ENCODE measurements at regions not wholly inside any gene's neighbourhood (a gene's known extent, or its start where the extent isn't known, plus 50 kb on each side); places are given as distances from the start of the nearest gene placed in this dataset.

DNA sequence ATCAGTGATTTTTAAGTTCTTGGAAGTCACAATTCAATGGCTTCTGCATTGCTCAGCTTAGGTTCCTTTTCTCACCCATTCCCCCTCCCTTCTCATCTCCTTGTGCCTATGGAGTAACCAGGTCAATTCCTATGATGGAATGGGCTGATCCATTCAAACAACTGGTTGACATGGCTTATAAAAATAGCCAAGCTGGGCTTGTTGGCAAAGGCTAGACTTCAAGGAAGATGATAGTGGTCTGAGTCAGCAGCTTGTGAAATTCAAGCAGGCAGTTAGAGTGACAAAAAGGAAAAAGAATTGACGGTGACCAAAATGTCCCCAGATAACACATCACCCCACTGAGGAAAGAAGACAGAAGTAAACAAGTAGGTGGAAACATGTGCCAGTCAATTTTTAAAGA lies 119.9 kb upstream of the PCED1B start:
- Histone ChIP-seq H3K4me3 (replicated peaks in 1 of 3) (no peak overlapping the region), H3K27ac (no peak overlapping the region), H3K36me3 (no peaks in the 10 kb centered on the region), H3K27me3 (no peaks in the 10 kb centered on the region), H3K9me3 (no peaks in the 10 kb centered on the region), H3K4me1 (peaks cover 0 to 5% of the 10 kb centered on the region in 2 donors)
- TF ChIP-seq CTCF (IDR thresholded peaks at IDR 0.05) (no peak), POLR2A (IDR thresholded peaks at IDR 0.05) (no peak)
- 59 to 66% methylated on average over 1 of the region's 1 CpG for WGBS, 2 donors
- no peak for DNase-seq
- intact Hi-C loops (cut with DNase I), result no loop called here

DNA sequence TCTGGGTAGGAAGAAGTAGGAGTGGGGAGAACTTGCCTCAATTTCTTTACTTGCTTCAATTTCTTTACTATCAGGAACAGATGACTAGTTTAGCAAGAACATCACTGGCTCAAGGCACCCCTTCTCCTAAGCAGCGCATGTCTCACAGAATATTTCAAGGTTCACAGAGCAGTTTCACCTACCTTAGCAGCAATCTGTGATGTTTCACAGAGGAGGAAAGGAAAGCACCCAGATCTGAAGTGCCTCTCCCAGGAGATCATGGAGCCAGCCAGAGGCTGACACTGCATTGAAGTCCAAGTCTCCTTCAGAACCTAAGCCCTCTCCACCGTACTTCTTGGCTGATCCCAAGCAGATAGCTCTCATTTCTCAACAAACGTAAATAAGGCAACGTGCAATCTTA lies 118.7 kb upstream of the PCED1B start:
- 34 to 58% methylated on average over 4 of the region's 4 CpGs for WGBS, 2 donors
- intact Hi-C loops (cut with DNase I), result no loop called here
- Histone ChIP-seq H3K4me1 (peaks cover 0 to 5% of the 10 kb centered on the region in 2 donors), H3K9me3 (no peaks in the 10 kb centered on the region), H3K36me3 (no peaks in the 10 kb centered on the region), H3K27me3 (no peaks in the 10 kb centered on the region), H3K27ac (no peak overlapping the region), H3K4me3 (replicated peaks in 1 of 3) (no peak overlapping the region)
- TF ChIP-seq POLR2A (IDR thresholded peaks at IDR 0.05), result no peak
- TF ChIP-seq CTCF (IDR thresholded peaks at IDR 0.05), result no peak
- peak in 1 of 2 donors; percentile 23 for DNase-seq

DNA sequence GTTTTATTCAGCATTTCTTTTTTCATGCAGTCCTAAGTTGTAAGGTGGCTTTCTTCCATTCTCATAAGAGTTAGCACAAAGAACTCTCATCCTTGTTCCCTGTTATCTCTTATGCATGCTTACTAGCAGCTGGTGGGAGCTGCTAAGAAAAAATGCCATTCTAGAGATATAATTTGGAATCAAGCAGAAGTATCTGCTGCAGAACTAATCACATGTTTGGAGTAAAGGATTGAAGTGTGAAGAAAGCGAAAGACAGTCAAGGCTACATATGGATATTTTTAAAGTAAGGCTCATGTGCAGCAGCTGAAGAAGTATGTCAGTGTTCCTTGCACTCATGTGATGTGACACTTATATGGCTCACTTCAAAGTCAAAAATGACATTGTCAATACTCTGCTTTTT lies 116.2 kb upstream of the PCED1B start:
- TF ChIP-seq POLR2A (IDR thresholded peaks at IDR 0.05) (no peak), CTCF (IDR thresholded peaks at IDR 0.05) (no peak)
- Histone ChIP-seq H3K9me3 (no peaks in the 10 kb centered on the region), H3K27ac (no peak overlapping the region), H3K4me3 (replicated peaks in 1 of 3) (no peak overlapping the region), H3K36me3 (no peaks in the 10 kb centered on the region), H3K4me1 (peaks cover 0 to 5% of the 10 kb centered on the region in 2 donors), H3K27me3 (no peaks in the 10 kb centered on the region)
- intact Hi-C loops (cut with DNase I), result no loop called here
- 93% methylated on average over 1 of the region's 1 CpG for WGBS, 2 donors
- no peak for DNase-seq

DNA sequence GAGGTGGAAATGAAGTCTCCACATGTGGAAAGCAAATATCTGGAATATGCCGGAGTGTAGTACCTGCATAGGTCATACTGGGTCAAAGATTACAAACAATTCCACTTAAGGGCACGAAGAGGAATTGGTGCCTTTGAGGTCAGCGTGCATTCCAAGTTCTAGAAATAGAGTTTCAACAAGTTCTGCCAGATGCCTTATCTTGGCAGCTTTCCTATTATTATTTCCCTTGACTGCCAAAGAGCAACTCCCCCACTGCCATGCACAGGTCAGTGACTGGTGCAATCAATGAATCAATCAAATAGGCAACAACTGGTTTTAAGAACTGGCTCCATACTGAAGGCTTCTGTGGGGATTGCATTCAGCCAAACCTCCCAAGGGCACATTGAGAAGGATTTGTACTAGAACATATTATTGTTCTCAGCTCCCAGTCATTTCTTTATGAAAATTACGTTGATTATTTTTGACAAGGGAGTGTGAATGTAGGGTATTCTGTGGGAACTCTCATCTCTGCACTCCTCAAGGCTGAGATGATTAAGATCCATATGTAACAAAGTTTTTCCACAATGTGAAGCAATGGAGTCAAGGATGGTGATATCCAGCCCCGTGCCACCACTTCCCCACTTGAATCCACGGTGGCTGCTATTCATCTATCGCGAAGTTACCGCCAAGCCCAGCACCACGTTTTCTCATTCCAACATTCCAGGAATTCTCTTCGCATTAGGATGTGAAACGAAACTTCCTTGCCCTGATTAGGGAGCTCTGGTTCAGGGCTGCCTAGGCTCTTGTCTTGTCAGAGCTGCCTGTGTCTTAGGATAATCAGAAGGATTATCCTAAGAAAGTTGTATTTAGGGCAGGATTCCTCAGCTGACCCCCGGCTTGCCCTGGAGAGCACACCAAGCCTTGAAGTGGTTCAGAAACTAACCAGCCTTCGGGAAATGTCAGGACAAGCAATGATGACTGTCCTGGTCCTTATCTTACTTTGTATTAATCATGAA lies 115.1 kb upstream of the PCED1B start:
- peak in 1 of 2 donors; percentile 4 for DNase-seq
- intact Hi-C loops (cut with DNase I), result no loop called here
- no peaks in the 10 kb centered on the region for H3K36me3 ChIP-seq
- no peaks in the 10 kb centered on the region for H3K9me3 ChIP-seq
- no peak overlapping the region for H3K4me3 ChIP-seq (replicated peaks in 1 of 3)
- no peaks in the 10 kb centered on the region for H3K27me3 ChIP-seq
- no peak overlapping the region for H3K27ac ChIP-seq
- TF ChIP-seq POLR2A (IDR thresholded peaks at IDR 0.05), result no peak
- TF ChIP-seq CTCF (IDR thresholded peaks at IDR 0.05), result no peak
- peaks cover 0 to 5% of the 10 kb centered on the region in 2 donors for H3K4me1 ChIP-seq
- 34% methylated on average over 14 of the region's 14 CpGs for WGBS, 2 donors

GRCh38 chr12:46965137-46965536 lies 114.3 kb upstream of the PCED1B start:
- peaks cover 0 to 5% of the 10 kb centered on the region in 2 donors for H3K4me1 ChIP-seq
- WGBS, 2 donors, result 87 to 88% methylated on average over 2 of the region's 2 CpGs
- intact Hi-C loops (cut with DNase I), result no loop called here
- H3K27ac ChIP-seq, result no peak overlapping the region
- H3K36me3 ChIP-seq, result no peaks in the 10 kb centered on the region
- DNase-seq, result no peak
- TF ChIP-seq POLR2A (IDR thresholded peaks at IDR 0.05) (no peak), CTCF (IDR thresholded peaks at IDR 0.05) (no peak)
- no peak overlapping the region for H3K4me3 ChIP-seq (replicated peaks in 1 of 3)
- H3K9me3 ChIP-seq, result no peaks in the 10 kb centered on the region
- H3K27me3 ChIP-seq, result no peaks in the 10 kb centered on the region

Data from thyroid gland (tissue), 4 donors.